Activated CD4-positive, CD25-positive, alpha-beta regulatory T cell treated with anti-CD3 and anti-CD28 coated beads, Interleukin-2, amount 50 U/mL, for 72 hours (primary cell): ENCODE measurements at regions not wholly inside any gene's neighbourhood (a gene's known extent, or its start where the extent isn't known, plus 50 kb on each side); places are given as distances from the start of the nearest gene placed in this dataset.
"Not testable (repeated sequence)": the region's sequence is repeated elsewhere in the genome, so short reads cannot be mapped to it uniquely, and the experiment has no call there.

Experiments
- DNase-seq: peaks from one replicate; pipeline ENCODE4 v3.0.0; 2021

DNA sequence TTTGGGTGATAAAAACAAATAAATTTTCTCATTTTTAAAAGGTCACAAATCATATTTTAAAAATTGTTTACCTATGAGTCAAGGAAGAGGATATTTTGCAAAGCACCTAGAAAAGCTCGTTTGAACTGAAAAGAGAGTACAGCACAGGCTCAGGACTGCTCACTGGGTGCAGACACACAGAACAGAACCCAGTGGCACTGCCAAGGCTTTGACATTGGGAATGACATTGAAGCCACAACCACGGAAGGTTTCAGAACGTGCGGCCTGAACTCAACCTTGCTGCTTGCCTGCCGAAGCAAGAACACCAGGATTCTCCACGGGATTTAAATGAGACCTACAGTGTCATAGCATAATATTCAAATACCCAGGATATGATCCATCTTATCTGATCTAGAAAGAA, 597.1 kb upstream of the B3GAT1 start:
- no peak for DNase-seq

DNA sequence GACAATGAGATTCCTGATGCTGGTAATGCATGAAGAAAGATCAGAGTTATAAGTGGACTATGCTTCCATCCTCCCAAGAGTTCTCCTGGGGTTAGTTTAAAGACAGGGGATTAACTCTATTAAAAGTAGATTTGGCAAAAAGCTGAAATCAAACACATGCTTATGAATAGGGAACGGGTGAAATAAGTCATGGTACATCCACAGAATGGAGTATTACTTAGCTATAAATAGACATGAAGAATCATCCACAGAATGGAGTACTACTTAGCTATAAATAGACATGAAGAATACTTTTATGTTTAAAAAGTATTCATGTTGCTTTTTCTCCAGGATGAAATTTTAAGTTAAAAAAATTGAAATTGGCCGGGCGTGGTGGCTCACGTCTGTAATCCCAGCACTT, 596.4 kb upstream of the B3GAT1 start:
- no peak for DNase-seq

- no peak for DNase-seq
Observed at GRCh38 chr11:135008001-135008405, 596.0 kb upstream of the B3GAT1 start.

GRCh38 chr11:135006800-135007199, 594.8 kb upstream of the B3GAT1 start:
- DNase-seq, result no peak

DNA sequence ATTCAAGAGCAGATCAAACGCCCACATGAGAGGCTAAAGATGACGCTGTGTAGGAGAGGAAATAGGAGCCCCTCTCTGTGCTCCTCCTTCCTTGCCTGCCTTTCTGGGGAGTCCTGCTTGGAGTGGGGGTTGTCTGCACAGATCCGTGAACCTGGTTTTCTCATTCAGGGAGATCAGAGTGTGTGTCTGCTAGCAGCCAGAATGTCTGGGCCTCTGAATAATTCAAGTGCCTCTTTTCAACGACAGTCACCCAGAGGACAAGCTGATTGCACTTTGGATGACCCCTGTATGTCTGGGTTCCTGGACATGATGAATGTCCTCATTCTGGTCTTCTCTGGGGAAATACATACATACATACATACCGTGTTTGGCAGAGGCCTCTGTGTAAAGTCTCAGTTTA, 592.5 kb upstream of the B3GAT1 start:
- DNase-seq, result no peak

DNA sequence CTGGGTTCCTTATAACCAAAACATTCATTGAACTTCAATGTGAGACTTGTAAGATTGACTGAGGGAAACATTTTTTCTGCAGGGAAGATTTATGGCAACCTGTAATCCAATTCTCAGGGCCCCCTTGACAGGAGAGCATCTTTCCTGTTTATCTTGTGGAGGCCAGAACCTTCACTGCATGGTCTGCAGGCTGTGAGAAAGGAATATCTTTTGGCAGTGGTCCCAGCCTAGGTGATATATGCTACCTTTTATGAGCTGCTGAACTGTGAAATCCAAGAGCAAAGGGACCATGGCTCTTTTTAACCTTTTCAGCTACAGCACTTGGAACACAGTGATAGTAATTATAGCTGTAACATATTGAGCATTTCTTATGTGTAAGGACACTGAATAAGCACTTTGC, 590.2 kb upstream of the B3GAT1 start:
- DNase-seq, result no peak

DNA sequence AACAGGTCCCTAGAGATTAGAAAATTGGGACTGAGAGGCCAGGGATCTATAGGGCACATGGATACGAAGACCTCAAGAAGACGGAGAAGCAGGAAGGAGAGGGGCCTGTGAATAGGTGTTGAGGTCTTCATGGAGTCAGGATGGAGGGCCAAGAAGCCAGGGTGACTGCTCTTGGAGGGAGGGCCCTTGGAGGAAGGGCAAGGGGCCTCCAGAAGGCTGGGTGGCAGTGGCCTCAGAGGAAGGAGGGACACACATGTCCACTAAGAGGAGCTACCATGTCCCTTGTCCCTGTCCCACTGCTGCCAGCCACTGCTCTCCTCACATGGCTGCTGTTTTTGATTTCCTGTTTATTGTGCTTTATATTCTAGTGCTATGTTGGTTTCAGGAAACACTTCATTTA, 589.5 kb upstream of the B3GAT1 start:
- DNase-seq, result no peak

DNA sequence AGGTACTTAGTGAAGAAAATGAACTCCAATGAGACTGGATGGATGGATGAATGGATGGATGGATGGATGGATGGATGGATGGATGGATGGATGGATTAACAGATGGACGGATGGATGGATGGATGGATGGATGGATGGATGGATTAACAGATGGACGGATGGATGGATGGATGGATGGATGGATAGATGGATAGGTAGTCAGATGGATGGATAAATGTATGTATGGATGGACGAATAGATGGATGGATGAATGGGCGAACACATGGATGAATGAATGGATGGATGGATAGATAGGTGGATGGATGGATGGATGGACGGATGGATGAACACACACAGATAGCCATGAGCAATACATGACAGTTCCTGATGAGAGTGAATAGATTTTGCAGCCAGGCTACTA, 589.0 kb upstream of the B3GAT1 start:
- DNase-seq, result not testable (repeated sequence)

DNA sequence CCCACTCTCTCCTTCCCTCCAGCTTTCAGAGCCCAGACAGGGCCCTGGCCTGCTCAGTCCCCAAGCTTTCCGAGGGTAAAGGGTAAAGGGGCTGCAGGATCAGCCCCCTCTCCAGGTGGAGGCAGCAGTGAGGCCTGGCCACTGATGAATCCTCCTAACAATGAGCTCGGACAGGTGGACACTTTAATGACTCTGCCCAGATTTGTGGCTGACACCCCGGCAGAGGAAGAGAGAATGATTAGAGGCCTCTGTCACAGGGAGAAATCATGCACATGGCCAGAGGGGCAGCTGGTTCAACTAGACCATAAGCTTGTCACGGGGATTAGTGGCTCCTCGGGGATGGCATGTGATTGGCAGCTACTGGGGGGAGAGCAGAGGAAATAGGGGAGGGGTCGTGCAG, 587.5 kb upstream of the B3GAT1 start:
- no peak for DNase-seq

DNA sequence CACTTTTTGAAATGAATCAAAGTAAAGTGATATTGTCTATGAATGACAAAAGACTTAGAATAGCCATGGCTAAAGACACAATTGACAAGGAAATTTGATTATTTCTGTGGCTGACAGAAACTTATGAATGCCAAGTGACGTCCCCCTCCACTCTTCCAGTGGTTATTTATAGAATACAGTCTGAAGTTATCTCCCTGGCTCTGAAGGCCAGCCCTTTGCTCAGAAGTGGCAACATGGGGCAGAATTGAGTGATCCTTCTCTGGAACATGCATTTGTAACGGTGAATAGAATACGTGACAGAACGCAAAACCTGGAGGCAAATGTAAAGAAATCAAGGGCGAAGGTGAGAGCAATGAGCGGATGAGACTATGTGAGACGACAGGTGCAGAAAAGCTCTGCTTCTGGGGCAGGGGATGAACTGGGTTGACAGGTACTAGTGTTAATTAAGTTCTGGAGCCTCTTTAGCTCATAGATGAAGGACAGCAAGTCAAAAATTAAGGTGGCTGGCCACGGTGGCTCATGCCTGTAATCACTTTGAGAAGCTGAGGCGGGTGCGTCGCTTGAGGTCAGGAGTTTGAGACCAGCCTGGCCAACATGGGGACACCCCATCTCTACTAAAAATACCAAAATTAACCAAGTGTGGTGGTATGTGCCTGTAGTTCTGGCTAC, 585.7 kb upstream of the B3GAT1 start:
- no peak for DNase-seq

DNA sequence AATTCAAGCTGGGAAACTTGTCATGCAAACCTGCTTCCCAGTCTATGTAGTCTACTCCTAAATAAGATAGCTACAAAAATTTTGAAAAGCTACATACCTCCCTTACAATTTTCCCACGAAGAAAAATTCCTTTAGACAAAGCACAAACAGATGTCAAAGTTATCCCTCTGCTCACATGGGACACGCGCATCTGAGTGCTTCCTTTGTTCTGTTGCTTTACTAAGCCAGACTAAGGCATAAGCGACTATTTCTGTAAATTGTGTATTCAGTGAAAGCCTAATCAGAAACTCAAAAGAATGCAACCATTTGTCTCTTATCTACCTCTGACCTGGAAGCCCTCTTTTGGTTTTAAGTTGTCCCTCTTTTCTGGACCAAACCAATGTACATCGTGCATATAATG, 583.7 kb upstream of the B3GAT1 start:
- DNase-seq, result no peak

DNA sequence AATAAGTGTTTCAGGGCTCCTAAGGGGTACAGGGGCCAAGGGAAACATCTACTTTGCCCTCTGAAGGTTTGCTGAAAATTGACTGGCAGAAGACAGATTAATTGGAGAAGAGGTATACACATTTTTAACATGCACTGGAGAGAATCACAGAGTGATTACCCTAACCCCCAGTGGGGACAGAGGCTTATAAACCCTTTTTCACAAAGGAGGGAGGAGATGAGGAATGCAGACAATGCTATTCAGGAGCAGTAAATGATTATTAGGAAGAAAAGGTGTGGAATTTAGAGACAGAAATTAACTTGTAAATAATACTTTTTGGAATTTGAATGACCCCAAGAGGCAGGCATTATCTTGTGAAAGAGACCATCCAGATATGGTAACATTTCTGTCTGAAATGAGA, 582.4 kb upstream of the B3GAT1 start:
- no peak for DNase-seq

- no peak for DNase-seq
Observed at GRCh38 chr11:134993691-134994243, 581.7 kb upstream of the B3GAT1 start.

GRCh38 chr11:134992981-134993380, 580.9 kb upstream of the B3GAT1 start:
- no peak for DNase-seq

GRCh38 chr11:134988495-134988894, 576.5 kb upstream of the B3GAT1 start:
- DNase-seq, result no peak

DNA sequence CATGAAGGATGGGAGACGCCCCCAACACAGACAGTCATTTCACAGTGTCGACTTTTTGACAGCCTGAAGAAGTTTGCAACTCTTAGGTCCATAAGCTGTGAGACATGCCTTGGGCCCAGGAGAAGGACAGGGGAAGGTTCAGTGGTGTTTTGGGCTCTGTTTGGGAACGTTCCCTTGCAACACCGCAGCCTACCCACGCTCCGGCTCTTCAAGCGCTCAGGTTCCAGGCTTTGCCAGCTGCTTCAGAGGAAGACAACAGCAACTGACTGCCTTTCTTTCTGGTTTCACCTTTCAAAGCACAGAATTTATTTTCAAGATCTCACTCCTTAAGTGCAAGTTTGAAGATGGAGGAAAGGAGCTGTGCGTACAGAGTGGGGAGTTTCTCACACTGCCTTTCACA, 575.8 kb upstream of the B3GAT1 start:
- no peak for DNase-seq

- no peak for DNase-seq
Observed at GRCh38 chr11:134987223-134987768, 575.3 kb upstream of the B3GAT1 start.

DNA sequence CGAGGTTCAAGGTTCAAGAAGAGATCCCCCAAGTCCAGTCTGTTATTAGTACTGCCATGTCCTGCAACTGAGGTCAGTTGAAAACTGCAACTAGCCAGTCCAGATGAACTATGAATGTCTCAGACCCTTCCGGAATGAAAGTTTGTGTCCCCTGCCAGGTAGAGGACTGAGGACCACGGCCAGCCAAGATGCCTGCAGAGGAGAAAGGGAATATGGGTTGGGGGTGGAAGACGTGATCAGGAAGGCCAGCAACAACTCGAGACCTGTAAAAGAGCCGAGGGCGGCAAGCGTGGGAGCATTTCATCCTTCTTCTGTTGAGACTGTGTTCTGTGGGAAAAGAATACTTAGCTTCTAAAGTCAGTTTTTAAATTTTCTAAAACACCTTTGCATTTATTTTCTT, 572.4 kb upstream of the B3GAT1 start:
- DNase-seq, result no peak

GRCh38 chr11:134982432-134982831, 570.4 kb upstream of the B3GAT1 start:
- not testable (repeated sequence) for DNase-seq

GRCh38 chr11:134981835-134982234, 569.8 kb upstream of the B3GAT1 start:
- DNase-seq, result no peak

- no peak for DNase-seq
Observed at GRCh38 chr11:134980819-134981710, 569.0 kb upstream of the B3GAT1 start.

GRCh38 chr11:134979089-134979457, 567.0 kb upstream of the B3GAT1 start:
- not testable (repeated sequence) for DNase-seq

DNA sequence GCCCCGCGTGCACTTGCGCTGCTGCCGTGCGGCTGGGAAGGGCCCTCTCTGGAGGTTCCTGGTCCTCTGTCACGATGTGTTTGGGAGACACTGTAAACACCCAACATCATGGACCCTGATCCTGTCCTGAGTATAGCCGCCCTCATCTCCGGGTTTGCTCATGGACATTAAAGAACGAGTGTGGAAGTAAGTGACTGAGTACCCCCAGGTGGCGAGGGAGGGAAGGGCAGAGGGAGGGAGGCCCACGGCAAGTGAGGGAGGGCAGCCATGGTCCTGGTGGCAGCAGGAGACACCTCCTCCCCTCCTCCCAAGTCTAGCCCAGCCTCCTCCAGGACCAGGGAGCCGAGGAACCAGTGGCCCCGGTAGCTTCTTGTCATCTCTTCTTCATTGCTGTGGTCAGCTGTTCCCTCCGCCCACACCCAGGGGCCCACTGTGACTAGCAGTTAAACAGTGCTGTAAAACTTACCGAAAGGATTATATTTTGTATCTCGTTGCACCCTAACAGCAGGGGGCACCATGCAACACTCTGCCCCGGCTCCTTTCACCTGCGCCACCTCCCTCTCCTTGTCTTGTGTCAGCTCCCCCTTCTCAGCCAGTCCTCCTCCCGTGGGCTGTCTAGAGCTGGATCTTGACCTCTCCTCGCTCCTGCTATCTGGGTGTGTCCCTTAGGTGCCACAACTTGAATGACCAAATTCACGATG, 566.5 kb upstream of the B3GAT1 start:
- no peak for DNase-seq
